ENCODE measurements at regions not wholly inside any gene's neighbourhood (a gene's known extent, or its start where the extent isn't known, plus 50 kb on each side); places are given as distances from the start of the nearest gene placed in this dataset.

DNA sequence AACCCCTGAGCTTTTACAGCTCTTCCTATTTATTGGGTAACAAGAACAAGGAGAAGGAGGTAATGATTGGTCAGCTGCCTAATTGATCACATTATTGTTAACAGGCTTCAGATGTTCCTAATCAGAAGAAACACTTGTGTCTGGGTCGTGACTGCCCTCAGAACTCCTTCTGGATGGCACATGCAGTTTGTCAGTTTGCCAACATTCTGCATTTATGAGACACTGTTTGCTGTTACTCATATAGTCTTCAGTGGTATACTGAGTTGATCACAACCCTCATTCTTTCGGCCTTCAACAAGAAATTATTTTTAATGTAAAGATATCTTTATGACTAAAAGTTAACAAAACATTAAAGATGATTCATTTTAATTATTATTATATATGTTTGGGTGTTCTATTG, 95.7 kb upstream of the DOCK10 start:
- peak; percentile 11 for DNase-seq (ENCODE audit: low read depth)

DNA sequence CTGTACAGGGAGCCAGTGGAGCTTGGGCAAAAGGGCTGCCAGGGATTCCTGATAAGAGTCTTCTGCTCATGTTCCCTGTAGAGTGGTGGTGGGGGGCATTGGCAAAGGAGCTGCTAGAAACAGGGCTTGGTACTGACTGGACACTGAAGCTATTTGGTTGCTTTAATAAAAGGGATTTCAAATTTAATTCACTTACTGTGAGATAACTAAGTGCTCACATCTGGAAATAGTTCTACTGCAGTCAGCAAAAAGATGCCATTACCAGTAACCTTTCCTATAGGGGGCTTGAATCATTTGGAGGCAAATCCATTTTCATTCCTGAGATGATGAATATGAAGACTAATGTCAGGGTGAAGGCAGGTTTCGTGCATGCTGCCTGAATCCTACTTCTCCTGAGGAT, 94.3 kb upstream of the DOCK10 start:
- DNase-seq (ENCODE audit: low read depth) = no peak

DNA sequence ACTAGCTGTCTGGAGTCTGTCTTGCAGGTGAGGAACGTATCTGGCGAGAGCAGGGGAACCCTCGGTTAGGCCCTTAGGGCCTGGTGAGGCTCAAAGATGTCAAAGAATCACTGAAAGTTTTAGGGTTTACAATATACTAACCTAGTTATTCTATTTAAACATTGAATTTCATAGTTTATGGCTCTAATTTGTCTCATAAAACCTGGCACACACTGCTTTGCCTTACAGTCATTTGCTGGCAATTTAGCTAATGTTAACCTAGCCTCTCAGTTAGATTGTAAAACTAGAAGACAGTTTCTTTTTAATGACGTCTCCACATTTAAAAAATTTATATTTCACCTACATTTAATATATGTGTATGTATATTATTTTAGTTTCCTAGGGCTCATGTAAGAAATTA, 89.6 kb upstream of the DOCK10 start:
- DNase-seq (ENCODE audit: low read depth) = no peak

DNA sequence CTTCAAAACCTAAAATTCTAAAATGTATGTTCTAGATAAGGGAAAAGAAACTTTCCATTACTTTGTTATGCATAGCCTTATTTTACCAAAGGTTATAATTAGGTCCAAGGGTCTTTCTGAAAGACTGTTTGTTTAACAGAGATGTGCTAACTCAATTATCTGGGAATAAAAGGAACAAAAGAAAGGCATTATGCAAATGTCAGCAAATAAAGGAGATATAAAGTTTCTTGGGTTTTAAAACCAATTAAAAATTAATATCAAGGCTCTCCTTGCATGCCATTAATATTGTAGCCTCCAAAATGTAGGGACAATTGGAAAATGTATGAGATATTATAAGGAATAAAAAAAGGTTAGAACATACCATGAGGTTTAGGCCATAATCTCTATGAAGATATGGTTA, 87.8 kb upstream of the DOCK10 start:
- DNase-seq (ENCODE audit: low read depth) = no peak

DNA sequence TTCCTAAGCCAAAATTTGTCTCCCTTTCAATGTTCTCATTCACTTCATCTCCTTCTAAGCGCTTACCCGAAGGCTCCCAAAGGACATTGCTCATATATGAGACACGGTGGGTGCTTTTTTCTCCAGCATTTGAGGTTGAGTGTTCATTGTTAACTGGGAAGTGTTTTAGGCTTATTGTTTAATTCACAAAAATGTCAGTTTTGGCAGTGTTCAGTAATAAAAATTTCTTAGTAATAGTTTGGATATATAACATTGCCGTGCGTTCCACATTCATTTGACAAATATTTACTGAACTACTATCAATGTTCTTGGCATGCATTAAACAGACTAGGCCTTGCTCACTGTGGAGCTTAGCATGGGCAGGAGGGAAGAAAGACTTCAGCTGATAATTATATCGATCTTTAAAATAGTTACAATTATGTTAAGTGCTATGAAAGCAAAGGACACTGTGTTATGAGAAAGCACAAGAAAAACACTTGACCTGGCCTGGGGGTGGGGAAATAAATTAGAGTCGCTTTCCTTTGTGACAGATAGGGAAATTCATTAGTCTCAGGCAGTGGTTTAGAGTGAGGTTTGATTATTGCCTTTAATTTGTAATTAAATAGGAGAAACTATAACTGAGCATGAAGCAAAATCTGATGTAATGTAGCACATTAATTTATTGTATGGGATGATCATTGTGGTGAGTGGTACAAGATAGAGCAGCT, 82.2 kb upstream of the DOCK10 start:
- no peak for DNase-seq (ENCODE audit: low read depth)

DNA sequence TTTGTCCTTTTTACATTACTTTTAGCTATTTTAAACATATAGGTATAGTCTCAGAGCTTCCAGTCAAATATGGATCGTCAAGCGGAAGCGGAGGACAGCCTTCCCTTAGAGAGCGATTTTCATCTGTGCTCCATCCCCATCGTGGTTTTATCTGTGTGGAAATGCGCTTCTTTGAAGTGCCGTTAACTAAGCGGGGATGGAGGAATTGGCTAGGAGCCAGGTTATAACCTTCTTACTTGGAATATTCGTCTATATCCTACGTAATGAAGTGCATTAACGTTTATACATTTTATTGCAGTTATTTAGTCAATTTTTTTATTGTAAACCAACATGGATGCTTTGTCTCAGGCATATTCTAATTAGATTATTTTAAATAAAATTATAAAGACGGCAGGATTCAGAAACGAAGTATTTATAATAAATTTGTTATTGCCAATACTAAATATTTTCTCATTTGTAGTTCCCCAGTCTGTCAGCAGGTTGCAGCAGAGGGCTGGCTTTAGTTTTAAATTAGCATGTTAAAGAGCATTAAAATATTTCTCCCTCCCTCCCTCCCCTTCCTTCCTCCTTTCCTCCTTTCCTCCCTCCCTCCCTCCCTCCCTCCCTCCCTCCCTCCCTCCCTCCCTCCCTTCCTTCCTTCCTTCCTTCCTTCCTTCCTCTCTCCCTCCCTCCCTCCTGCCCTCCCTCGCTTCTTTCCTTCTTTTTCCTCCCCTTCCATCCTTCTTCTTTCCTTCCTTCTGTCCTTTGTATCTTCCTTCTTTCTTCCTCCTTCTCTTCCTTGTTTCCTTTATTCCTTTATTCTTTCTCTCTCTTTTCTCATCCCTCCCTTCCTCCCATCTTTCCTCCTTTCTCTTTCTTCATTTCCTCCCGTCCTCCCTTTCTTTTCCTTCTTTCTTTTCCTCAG, 80.6 kb upstream of the DOCK10 start:
- DNase-seq (ENCODE audit: low read depth) = no peak

DNA sequence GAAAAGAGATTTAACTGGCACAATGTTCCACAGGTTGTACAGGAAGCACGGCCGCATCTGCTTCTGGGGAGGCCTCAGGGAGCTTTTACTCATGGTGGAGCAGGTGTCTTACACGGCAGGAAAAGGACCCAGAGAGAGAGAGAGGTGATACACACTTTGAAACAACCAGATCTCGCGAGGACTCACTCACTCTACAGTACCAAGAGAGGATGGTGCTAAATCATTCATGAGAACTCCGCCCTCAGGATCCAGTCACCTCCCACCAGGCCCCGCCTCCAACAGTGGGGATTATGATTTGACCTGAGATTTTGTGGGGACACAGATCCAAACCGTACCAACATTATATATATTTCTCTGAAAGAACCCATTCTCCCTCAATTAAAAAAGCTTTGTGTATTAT, 79.7 kb upstream of the DOCK10 start:
- DNase-seq (ENCODE audit: low read depth) = no peak

DNA sequence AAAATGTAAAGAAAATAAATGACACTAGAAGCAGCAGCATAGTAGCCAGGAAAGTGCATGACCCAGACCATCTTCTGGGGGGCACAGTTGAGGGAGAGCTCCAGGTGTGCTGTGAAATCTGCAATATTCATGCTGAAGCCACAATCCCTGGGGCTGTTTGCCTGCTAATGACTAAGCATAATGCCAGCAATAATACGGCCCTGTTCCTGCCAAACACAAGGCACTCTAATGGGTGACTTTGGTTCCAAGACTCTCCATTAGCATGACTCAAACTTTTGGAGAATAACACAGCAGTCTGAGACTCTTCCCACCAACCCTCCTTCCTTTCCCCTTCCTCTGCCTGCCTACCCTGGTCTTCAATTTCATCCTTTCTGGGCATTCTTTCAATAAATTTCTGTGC, 77.9 kb upstream of the DOCK10 start:
- DNase-seq (ENCODE audit: low read depth) = no peak

DNA sequence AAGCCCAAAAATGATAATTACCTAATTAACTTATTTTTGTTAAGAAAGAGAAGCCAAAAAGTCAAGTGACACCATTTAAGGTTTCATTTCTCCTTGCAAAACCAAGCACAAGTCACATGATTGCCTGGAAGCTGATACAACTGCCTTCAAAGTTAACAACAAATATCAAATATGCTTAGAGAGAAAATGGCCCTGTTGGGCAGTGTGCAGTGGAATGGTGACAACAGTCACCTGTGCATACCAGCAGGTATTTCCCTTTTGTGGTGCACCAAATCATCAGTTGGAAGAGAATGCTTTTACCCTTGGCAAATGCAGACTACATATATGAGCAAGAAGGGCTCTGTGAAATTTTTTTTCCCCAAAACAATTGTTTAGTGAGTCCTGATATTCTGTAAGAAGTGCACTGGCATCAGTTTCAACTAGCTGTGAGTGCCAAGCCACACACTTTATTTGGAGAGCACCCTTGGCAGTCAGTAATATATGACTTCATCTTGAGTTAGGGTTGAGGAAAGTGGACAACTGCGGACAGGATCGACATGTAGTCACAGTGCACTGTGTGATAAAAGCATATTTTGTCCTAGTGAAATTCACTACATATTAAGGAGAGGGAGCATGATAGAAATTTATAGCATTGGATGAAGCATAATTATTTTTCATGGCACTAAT, 74.9 kb upstream of the DOCK10 start:
- DNase-seq (ENCODE audit: low read depth) = no peak

DNA sequence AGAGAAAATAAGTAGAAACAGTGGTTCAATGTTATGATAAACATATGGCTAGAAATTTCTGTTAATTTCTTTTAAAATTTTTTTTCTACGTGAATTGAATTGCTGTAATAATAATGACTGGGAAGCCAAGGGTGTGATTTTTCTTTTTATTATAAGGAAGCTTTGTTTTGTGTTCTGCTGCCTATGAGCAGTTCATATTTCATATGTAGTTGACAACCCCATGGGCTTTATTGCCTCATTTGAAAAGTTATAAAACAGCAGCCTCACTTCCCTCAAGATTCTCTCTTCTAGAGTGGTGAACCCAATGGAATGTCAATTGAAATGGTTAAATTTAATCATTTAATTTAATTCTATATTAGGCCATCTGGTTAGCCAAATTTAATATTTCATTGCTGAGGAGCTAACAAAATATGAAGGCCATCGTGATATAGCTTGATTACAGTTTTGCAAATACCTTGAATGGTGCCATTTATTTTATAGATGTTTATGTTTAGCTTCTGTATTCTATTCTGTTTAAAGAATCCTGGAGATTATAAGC, 72.6 kb upstream of the DOCK10 start:
- no peak for DNase-seq (ENCODE audit: low read depth)

DNA sequence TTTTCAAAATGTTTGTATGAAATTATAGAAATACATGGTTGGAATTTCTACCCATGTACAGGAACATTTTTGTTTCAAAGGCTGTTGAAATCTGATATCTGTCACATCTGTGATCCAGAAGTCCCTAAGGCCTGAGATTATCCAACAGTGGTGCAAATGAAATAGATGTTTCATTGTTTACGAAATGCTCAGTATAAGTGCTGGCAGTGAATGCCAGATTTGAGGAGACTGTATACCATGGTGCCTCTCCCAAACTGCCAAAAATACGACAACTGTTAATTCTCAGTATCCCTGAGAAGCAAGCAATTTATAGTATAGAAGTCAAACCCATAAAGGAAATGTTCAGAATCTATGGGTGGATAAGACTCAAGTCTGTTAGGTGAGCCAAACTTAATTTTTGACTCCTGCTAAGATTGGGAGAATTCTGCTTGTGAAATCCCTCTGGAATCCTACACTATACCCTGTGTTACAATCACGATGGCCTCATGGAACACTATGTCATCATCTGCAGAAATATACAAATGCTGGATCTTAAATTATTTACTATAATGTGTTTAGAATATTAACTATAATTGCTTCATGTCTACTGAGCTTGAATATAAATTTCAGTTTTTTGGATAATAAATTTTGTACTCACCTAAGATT, 71.2 kb upstream of the DOCK10 start:
- DNase-seq (ENCODE audit: low read depth) = no peak

DNA sequence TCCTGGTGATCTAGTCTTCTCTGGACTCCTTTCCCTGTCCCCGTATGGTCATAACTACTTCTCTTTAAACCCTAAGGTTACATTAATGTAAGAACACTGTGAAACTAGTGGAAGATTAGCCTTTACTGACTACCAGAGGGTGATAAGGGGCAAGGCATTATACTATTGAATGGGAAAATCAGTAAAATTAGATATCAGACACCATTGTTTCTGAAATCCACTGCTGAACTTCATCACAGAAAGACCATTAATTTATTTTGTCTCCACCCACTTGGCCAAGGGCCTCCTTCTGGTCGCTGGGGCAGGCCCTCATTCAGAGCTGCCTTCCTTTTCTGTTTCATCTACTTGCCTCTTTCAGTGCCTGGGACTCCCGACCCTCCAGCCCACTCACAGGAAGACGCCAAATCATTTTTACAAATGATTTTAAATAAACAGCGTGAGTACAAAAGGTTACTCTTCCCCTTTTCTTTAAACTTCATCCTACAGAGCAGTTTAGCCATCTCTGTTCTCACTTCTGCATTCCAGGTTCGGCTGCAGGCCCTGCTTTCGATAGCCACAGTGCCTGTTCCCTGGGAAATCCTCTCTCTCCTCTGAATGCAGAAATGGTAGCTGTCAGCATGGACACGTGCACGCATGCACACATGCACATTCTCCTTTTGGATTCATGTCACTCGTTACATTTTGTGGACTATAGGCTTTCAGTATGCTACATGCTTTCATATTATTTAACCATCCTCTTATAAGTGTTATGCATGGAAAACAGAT, 70.3 kb upstream of the DOCK10 start:
- no peak for DNase-seq (ENCODE audit: low read depth)

DNA sequence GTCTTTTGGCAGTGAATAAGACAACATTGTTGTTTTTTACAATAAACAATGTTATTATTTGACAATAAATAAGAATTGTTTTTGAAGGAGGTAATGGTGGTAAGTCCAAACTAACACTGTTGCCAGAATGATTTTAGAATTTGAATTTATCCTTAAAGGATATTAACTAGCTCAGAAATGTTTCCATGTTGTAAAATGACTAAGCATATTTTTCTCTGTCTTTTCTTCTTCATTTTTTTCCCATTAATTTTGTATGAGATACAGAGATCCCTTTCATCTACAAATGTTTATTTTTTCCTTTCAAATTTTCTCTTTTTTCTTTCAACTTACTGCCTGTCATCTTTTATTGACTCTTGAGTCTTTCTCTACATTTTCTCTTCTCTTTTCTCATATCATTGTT, 66.5 kb upstream of the DOCK10 start:
- DNase-seq (ENCODE audit: low read depth) = no peak

DNA sequence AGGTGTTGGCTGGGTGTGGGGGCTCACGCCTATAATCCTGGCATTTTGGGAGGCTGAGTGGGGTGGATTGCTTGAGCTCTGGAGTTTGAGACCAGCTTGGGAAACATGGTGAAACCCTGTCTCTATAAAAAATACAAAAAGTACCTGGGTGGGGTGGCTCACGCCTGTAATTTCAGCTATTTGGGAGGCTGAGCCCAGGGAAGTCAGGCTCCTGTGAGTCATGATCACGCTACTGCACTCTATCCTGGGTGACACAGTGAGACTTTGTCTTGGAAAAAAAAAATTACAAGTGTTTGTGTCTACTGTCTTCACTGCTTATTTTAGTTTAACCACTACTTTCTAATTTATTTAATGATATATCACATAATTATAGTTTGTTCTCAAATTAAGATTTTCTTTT, 62.7 kb upstream of the DOCK10 start:
- no peak for DNase-seq (ENCODE audit: low read depth)

DNA sequence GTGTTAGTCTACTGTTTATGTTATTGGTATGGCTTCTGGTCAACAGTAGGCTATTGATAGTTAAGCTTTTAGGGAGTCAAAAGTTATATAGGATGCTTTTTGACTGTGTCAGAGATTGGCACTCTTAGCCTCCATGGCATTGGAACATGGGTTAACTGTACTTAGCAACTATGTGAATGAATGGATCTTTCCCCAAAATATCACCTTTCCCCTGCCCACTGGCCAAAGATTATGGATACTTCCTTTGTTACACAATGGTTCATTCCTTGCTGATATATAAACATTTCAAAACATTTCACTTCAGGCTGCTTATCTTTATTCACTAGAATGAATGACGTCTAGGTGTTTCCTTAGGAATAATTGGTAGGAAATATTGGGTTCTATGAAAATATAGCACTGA, 62.1 kb upstream of the DOCK10 start:
- no peak for DNase-seq (ENCODE audit: low read depth)

DNA sequence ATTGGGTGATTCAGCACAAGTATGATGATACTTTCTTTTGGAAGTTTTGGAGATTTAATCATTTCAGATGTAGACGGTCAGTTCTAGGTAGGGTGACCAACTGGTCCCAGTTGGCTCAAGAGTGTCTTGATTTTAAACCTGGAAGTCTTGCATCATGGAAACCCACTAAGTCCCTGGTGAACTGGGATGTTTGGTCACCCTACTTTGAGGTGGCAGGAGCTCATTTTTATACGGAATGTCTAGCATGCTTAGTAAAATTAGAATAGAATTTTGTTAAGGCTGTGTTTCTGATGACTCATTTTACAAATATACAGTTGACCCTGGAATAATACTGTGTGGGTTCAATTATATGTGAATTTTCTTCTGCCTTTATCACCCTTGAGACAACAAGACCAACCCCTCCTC, 61.5 kb upstream of the DOCK10 start:
- peak; percentile 31 for DNase-seq (ENCODE audit: low read depth)

DNA sequence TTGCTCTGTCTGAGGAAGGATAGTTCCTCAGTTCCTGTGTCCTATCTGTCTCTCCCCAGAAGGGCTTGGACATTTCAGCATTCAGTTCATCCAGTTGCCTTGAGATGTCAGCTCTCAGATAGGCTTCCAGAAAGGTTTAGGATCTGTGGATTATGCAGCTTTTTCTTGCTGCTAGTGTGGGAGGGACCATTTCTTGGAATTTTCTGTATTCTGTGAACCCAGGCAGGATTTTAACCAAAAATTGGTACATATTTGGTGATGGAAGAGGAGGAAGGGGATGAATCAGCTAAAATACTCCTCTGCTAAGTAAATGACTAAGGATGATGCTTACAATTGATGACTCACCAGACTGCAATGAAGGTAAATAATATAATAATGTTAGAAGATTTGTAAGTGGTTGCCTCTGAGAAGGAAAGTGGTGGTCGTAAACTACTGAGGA, 58.6 kb upstream of the DOCK10 start:
- DNase-seq (ENCODE audit: low read depth) = peak; percentile 87

DNA sequence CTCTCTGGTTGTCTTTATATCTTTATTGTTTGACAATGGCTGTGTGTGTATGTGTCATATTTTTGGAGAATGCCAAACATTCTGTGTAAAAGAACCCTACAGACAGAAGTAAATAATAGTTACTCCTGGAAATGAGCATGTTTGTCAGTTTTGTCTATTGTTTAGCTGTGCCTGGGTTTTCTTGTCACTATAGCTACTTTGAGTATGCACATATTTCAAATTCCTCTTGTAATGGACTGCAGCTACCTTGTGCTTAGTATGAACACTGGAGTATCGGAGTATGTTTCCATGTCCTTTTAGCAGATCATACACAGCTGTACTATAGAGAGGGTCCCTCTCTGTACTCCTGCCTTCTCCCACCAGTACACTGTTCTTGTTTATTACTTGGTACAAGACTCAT, 58.0 kb upstream of the DOCK10 start:
- peak; percentile 22 for DNase-seq (ENCODE audit: low read depth)

DNA sequence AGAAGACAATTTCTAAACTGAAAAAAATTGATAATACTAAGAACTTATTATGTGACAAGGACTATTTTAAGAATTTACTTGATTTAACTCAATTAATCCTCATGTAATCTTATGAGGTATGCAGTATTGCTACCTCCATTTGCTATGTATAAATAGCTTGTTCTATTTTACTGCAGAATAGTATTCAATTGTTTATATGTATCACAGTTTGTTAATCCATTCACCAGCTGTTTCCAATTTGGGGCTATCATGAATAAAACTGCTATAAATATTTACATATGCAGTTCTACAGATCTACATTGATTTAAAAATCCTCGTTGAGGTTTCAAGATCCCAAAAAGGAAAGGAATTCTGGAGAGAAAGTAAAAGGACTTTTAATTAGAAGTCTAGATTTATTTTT, 54.8 kb upstream of the DOCK10 start:
- no peak for DNase-seq (ENCODE audit: low read depth)

All from amniotic epithelial cell (primary cell).